ENCODE measurements at regions not wholly inside any gene's neighbourhood (a gene's known extent, or its start where the extent isn't known, plus 50 kb on each side); places are given as distances from the start of the nearest gene placed in this dataset.

DNA sequence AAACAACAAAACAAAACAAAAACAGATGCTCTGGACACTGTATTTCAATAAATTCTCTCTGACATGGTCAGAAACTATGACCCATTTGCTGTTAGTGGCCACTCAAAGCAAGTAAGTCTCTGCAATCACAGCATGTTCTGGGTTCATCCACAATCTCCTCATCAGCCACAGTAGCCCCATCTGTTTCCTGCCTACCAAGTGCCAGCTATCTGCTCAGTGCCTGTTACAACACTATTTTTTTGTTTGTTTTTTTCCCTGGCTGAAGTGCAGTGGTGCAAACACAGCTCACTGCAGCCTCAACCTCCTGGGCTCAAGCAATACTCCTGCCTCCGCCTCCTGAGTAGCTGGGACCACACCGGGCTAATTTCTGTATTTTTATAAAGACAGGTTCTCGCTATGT, 137.9 kb downstream of the SOX9 start:
- TF ChIP-seq ZFP30 (CRISPR knock-in tag; IDR thresholded peaks at IDR 0.05) (no peak), TOX (CRISPR knock-in tag; IDR thresholded peaks at IDR 0.05; ENCODE audit: borderline replicate concordance) (no peak), ZFP3 (CRISPR knock-in tag; IDR thresholded peaks at IDR 0.05) (peak; percentile 83; the same call in 1 of the 2 replicates)
- TF ChIP-seq, protein P1, sequence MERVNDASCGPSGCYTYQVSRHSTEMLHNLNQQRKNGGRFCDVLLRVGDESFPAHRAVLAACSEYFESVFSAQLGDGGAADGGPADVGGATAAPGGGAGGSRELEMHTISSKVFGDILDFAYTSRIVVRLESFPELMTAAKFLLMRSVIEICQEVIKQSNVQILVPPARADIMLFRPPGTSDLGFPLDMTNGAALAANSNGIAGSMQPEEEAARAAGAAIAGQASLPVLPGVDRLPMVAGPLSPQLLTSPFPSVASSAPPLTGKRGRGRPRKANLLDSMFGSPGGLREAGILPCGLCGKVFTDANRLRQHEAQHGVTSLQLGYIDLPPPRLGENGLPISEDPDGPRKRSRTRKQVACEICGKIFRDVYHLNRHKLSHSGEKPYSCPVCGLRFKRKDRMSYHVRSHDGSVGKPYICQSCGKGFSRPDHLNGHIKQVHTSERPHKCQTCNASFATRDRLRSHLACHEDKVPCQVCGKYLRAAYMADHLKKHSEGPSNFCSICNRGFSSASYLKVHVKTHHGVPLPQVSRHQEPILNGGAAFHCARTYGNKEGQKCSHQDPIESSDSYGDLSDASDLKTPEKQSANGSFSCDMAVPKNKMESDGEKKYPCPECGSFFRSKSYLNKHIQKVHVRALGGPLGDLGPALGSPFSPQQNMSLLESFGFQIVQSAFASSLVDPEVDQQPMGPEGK (CRISPR knock-in tag; IDR thresholded peaks at IDR 0.05; ENCODE audit: borderline replicate concordance): no peak
- TF ChIP-seq, protein P2, sequence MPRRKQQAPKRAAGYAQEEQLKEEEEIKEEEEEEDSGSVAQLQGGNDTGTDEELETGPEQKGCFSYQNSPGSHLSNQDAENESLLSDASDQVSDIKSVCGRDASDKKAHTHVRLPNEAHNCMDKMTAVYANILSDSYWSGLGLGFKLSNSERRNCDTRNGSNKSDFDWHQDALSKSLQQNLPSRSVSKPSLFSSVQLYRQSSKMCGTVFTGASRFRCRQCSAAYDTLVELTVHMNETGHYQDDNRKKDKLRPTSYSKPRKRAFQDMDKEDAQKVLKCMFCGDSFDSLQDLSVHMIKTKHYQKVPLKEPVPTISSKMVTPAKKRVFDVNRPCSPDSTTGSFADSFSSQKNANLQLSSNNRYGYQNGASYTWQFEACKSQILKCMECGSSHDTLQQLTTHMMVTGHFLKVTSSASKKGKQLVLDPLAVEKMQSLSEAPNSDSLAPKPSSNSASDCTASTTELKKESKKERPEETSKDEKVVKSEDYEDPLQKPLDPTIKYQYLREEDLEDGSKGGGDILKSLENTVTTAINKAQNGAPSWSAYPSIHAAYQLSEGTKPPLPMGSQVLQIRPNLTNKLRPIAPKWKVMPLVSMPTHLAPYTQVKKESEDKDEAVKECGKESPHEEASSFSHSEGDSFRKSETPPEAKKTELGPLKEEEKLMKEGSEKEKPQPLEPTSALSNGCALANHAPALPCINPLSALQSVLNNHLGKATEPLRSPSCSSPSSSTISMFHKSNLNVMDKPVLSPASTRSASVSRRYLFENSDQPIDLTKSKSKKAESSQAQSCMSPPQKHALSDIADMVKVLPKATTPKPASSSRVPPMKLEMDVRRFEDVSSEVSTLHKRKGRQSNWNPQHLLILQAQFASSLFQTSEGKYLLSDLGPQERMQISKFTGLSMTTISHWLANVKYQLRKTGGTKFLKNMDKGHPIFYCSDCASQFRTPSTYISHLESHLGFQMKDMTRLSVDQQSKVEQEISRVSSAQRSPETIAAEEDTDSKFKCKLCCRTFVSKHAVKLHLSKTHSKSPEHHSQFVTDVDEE (CRISPR knock-in tag; IDR thresholded peaks at IDR 0.05): no peak
- no peak for ATAC-seq

DNA sequence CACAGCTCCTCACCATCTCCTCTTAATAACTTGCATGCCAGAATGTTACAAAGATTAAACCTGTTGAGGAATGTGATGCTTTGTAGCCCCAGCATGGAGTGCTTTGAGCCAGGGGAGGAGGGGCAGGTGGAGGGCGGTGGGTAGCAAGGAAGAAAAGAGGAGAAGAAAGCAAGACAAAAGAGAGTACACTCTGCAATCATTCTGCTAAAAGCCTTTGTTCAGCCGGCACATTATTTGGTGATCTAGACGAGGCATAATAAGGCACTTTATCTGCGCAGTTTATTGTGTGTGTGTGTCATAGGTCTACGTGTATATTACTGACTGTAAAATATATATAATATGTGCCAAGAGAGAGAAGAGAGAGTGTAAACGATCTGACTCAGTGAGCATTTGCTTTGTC, 139.1 kb downstream of the SOX9 start:
- TF ChIP-seq SNAI2 (CRISPR knock-in tag; IDR thresholded peaks at IDR 0.05) (no peak), BACH2 (CRISPR knock-in tag; IDR thresholded peaks at IDR 0.05; ENCODE audit: borderline replicate concordance) (no peak)
- no peak for ATAC-seq

DNA sequence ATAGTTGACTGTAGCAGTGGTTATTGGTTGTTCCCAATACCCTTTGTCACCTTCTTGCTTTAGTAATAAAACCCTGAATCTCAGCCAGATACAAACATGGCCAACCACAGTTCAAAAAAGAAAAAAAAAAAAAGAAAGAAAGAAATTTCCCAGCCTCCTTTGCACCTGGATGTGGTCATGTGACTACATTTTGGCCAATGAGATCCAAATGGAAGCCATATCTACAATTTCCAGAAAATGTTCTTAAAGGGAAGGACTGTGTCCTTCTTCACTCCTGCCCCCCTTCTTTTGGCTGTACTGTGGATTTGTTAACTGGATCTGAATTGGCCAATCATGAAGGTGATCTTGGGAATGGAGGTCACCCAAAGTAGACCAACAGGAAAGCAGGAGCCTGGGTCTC, 141.9 kb downstream of the SOX9 start:
- TF ChIP-seq ESRRG (CRISPR knock-in tag; IDR thresholded peaks at IDR 0.05) (no peak), ZFP3 (CRISPR knock-in tag; IDR thresholded peaks at IDR 0.05) (no peak), ZNF8 (CRISPR knock-in tag; IDR thresholded peaks at IDR 0.05) (no peak), TOX (CRISPR knock-in tag; IDR thresholded peaks at IDR 0.05; ENCODE audit: borderline replicate concordance) (no peak), PPARA (CRISPR knock-in tag; IDR thresholded peaks at IDR 0.05; ENCODE audit: borderline replicate concordance) (no peak), ISL1 (CRISPR knock-in tag; IDR thresholded peaks at IDR 0.05) (no peak), ZFP30 (CRISPR knock-in tag; IDR thresholded peaks at IDR 0.05) (no peak), ARNTL (CRISPR knock-in tag; IDR thresholded peaks at IDR 0.05; ENCODE audit: borderline replicate concordance, low read depth) (no peak)
- TF ChIP-seq, protein P1 (CRISPR knock-in tag; IDR thresholded peaks at IDR 0.05; ENCODE audit: borderline replicate concordance): no peak
- TF ChIP-seq, protein P3, sequence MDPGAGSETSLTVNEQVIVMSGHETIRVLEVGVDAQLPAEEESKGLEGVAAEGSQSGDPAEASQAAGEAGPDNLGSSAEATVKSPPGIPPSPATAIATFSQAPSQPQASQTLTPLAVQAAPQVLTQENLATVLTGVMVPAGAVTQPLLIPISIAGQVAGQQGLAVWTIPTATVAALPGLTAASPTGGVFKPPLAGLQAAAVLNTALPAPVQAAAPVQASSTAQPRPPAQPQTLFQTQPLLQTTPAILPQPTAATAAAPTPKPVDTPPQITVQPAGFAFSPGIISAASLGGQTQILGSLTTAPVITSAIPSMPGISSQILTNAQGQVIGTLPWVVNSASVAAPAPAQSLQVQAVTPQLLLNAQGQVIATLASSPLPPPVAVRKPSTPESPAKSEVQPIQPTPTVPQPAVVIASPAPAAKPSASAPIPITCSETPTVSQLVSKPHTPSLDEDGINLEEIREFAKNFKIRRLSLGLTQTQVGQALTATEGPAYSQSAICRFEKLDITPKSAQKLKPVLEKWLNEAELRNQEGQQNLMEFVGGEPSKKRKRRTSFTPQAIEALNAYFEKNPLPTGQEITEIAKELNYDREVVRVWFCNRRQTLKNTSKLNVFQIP (CRISPR knock-in tag; IDR thresholded peaks at IDR 0.05; ENCODE audit: borderline replicate concordance, low read depth): no peak
- TF ChIP-seq, protein P2 (CRISPR knock-in tag; IDR thresholded peaks at IDR 0.05): no peak
- no peak for ATAC-seq

DNA sequence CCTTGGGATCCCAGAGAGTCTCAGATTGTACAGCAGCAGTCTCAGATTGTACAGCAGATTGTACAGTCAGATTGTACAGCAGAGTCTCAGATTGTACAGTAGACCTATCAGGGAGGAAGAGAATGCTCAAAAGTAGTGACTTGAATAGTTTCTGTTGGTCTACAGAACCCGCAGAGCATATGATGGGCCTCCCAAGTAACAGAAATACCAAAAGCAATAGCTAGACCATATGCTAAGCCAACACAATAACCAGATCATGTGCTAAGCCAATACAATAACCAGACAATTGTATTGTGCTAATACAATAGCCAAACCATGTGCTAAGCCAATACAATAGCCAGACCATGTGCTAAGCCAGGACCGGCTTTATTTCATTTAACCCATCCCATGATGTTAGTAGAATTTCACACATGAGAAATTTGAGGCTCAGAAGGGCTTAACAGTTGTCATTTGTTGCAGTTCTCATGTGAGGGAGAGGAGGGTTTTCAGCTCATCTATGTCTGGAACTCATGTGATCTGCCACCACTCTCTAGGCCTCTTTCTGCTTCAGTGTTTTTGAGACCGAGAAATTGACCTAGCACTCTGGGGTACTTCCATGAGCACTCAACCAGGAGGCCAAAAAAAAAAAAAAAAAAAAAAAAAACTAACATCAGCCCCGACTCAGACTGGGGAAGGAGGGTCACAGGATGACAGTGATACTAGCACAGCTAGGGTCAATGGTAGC, 144.0 kb downstream of the SOX9 start:
- ATAC-seq: no peak
- TF ChIP-seq, protein P4, sequence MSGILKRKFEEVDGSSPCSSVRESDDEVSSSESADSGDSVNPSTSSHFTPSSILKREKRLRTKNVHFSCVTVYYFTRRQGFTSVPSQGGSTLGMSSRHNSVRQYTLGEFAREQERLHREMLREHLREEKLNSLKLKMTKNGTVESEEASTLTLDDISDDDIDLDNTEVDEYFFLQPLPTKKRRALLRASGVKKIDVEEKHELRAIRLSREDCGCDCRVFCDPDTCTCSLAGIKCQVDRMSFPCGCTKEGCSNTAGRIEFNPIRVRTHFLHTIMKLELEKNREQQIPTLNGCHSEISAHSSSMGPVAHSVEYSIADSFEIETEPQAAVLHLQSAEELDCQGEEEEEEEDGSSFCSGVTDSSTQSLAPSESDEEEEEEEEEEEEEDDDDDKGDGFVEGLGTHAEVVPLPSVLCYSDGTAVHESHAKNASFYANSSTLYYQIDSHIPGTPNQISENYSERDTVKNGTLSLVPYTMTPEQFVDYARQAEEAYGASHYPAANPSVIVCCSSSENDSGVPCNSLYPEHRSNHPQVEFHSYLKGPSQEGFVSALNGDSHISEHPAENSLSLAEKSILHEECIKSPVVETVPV (CRISPR knock-in tag; IDR thresholded peaks at IDR 0.05): no peak
- TF ChIP-seq ISL1 (CRISPR knock-in tag; IDR thresholded peaks at IDR 0.05) (no peak), CSDC2 (CRISPR knock-in tag; IDR thresholded peaks at IDR 0.05) (no peak), ARNTL (CRISPR knock-in tag; IDR thresholded peaks at IDR 0.05; ENCODE audit: borderline replicate concordance, low read depth) (no peak), ZNF8 (CRISPR knock-in tag; IDR thresholded peaks at IDR 0.05) (no peak), ZNF70 (CRISPR knock-in tag; IDR thresholded peaks at IDR 0.05) (no peak), PPARA (CRISPR knock-in tag; IDR thresholded peaks at IDR 0.05; ENCODE audit: borderline replicate concordance) (no peak)
- TF ChIP-seq, protein P1 (CRISPR knock-in tag; IDR thresholded peaks at IDR 0.05; ENCODE audit: borderline replicate concordance): no peak
- TF ChIP-seq, protein P3 (CRISPR knock-in tag; IDR thresholded peaks at IDR 0.05; ENCODE audit: borderline replicate concordance, low read depth): no peak
